Calu3 (cell line): ENCODE measurements at regions not wholly inside any gene's neighbourhood (a gene's known extent, or its start where the extent isn't known, plus 50 kb on each side); places are given as distances from the start of the nearest gene placed in this dataset.

ENCODE experiments used
- BruUV-seq: library from RNA; stranded (reverse); fragments of 400-500 nt; replicated peaks from 2 replicates; lab custom pipeline; 2021; lab: Mats Ljungman, UMichigan
- CTCF ChIA-PET: fragments of 300-600 bp; sonication (Branson Sonifier 250); formaldehyde crosslinking; loops from one replicate; lab custom pipeline; 2022; ENCODE audit warnings: antibody characterized with exemption; lab: Charles Lee
- DNase-seq: peaks from one replicate; pipeline ENCODE4 v3.0.0; 2022
- H3K27ac Mint-ChIP-seq: one replicate; pipeline ENCODE4 v1.8.0; 2022; ENCODE audit warnings: mixed read lengths; ENCODE audit not compliant: unreplicated experiment
- H3K27me3 Mint-ChIP-seq: one replicate; pipeline ENCODE4 v1.8.0; 2022; ENCODE audit warnings: mixed read lengths; ENCODE audit not compliant: unreplicated experiment
- H3K36me3 Mint-ChIP-seq: one replicate; pipeline ENCODE4 v1.8.0; 2022; ENCODE audit warnings: mild to moderate bottlenecking, moderate library complexity, mixed read lengths; ENCODE audit not compliant: insufficient read depth, unreplicated experiment
- H3K4me1 Mint-ChIP-seq: one replicate; pipeline ENCODE4 v1.8.0; 2022; ENCODE audit warnings: mild to moderate bottlenecking, low read depth, mixed read lengths; ENCODE audit not compliant: unreplicated experiment
- H3K4me3 Mint-ChIP-seq: one replicate; pipeline ENCODE4 v1.8.0; 2022; ENCODE audit warnings: mild to moderate bottlenecking, low read depth, moderate library complexity, mixed read lengths; ENCODE audit not compliant: unreplicated experiment
- H3K9me3 Mint-ChIP-seq: one replicate; pipeline ENCODE4 v1.8.0; 2022; ENCODE audit warnings: low read depth, mixed read lengths; ENCODE audit not compliant: unreplicated experiment
- intact Hi-C: fragments of 100-400 bp; cut with micrococcal nuclease; formaldehyde crosslinking; loops from one replicate; pipeline ENCODE4 v1.10.0; 2022; ENCODE audit not compliant: unreplicated experiment
- TF ChIP-seq, protein P1 (sequence below): fragments of 200-600 bp; IDR thresholded peaks from one replicate; pipeline ENCODE4 v1.8.0; 2022; ENCODE audit warnings: antibody characterized with exemption; ENCODE audit not compliant: unreplicated experiment

DNA sequence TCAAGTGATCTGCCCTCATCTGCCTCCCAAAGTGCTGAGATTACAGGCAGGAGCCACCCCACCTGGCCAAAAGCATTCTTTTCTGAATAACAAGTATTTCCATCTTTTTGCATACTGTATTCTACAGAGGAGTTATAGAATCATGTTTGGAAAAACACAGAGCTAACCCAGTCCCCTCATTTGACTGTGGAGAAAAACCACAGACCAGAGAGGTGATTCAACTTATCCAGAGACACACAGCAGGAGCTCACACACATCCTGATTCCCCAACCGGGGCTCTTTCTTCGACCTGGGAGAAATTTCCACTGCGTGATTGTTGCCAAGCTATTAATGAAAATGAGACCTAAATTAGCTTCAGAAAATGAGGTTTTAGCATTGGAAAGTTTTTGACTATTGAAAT is 176.1 kb upstream of the TLE3 start:
- intact Hi-C loops = no loop called here

GRCh38 chr15:70272565-70273355 is 175.0 kb upstream of the TLE3 start:
- CTCF ChIA-PET = no interaction called here
- intact Hi-C loops = no loop called here
- no peak overlapping the region for H3K4me3 Mint-ChIP-seq
- BruUV-seq = no TSS peak
- DNase-seq = no peak
- H3K36me3 Mint-ChIP-seq = peaks cover 9% of the 10 kb centered on the region
- no peak overlapping the region for H3K27ac Mint-ChIP-seq
- peaks cover 20% of the 10 kb centered on the region for H3K27me3 Mint-ChIP-seq
- peaks cover 41% of the 10 kb centered on the region for H3K4me1 Mint-ChIP-seq
- H3K9me3 Mint-ChIP-seq = no peaks in the 10 kb centered on the region
- TF ChIP-seq, protein P1, sequence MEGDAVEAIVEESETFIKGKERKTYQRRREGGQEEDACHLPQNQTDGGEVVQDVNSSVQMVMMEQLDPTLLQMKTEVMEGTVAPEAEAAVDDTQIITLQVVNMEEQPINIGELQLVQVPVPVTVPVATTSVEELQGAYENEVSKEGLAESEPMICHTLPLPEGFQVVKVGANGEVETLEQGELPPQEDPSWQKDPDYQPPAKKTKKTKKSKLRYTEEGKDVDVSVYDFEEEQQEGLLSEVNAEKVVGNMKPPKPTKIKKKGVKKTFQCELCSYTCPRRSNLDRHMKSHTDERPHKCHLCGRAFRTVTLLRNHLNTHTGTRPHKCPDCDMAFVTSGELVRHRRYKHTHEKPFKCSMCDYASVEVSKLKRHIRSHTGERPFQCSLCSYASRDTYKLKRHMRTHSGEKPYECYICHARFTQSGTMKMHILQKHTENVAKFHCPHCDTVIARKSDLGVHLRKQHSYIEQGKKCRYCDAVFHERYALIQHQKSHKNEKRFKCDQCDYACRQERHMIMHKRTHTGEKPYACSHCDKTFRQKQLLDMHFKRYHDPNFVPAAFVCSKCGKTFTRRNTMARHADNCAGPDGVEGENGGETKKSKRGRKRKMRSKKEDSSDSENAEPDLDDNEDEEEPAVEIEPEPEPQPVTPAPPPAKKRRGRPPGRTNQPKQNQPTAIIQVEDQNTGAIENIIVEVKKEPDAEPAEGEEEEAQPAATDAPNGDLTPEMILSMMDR = no peak

More for the DNA sequence above, 176.1 kb upstream of the TLE3 start:
- Mint-ChIP-seq H3K27ac (no peak overlapping the region), H3K9me3 (no peaks in the 10 kb centered on the region), H3K4me1 (peaks cover 30% of the 10 kb centered on the region), H3K36me3 (peaks cover under 1% of the 10 kb centered on the region), H3K27me3 (peaks cover 20% of the 10 kb centered on the region), H3K4me3 (no peak overlapping the region)
- no peak for DNase-seq
- CTCF ChIA-PET = no interaction called here
- no TSS peak for BruUV-seq
- TF ChIP-seq, protein P1 = no peak

GRCh38 chr15:70271422-70272088 is 173.8 kb upstream of the TLE3 start:
- TF ChIP-seq, protein P1 = no peak
- Mint-ChIP-seq H3K36me3 (peaks cover 14% of the 10 kb centered on the region), H3K9me3 (no peaks in the 10 kb centered on the region)

GRCh38 chr15:70270752-70271111 is 173.0 kb upstream of the TLE3 start:
- intact Hi-C loops = no loop called here
- TF ChIP-seq, protein P1 = no peak
- Mint-ChIP-seq H3K4me1 (peaks cover 57% of the 10 kb centered on the region), H3K27ac (no peak overlapping the region), H3K36me3 (peaks cover 15% of the 10 kb centered on the region), H3K4me3 (no peak overlapping the region), H3K9me3 (no peaks in the 10 kb centered on the region), H3K27me3 (peaks cover 31% of the 10 kb centered on the region)
- CTCF ChIA-PET = interaction anchor here (0.6 to 1.0 kb wide), 4 partner anchors 92 to 678 kb away, joined by 3 read pairs; no protein-coding TSS in a partner anchor
- no TSS peak for BruUV-seq
- DNase-seq = no peak

More at GRCh38 chr15:70271422-70272088, 173.8 kb upstream of the TLE3 start:
- peaks cover 53% of the 10 kb centered on the region for H3K4me1 Mint-ChIP-seq
- peaks cover 23% of the 10 kb centered on the region for H3K27me3 Mint-ChIP-seq
- CTCF ChIA-PET = interaction anchor here (0.6 to 1.0 kb wide), 4 partner anchors 9 to 679 kb away, joined by 3 read pairs; no protein-coding TSS in a partner anchor
- intact Hi-C loops = no loop called here
- H3K27ac Mint-ChIP-seq = no peak overlapping the region
- H3K4me3 Mint-ChIP-seq = no peak overlapping the region
- BruUV-seq = no TSS peak
- DNase-seq = peak; percentile 64
